Cardiac fibroblast (primary cell): ENCODE measurements at regions not wholly inside any gene's neighbourhood (a gene's known extent, or its start where the extent isn't known, plus 50 kb on each side); places are given as distances from the start of the nearest gene placed in this dataset.

ENCODE experiments used
- DNase-seq, 2 donors: peaks; one replicate each; pipeline versions ENCODE4 v3.0.0 to v3.0.0-alpha.2; 2010; ENCODE audit warnings: low read depth in 2 of 2
- H3K4me3 ChIP-seq, 2 donors: replicated peaks in 1 of 2; 1 replicate in 1 of 2; 2 replicates in 1 of 2; pipeline ENCODE4 v1.5.1; 2011; ENCODE audit warnings: low read depth in 2 of 2, low read length in 2 of 2, mild to moderate bottlenecking in 2 of 2, moderate library complexity in 1 of 2
- CTCF ChIP-seq: IDR thresholded peaks from one replicate; pipeline ENCODE4 v1.5.1; 2011; ENCODE audit warnings: low read depth, mild to moderate bottlenecking, low read length, inconsistent platforms

GRCh38 chr7:68276725-68277124 lies 1280.1 kb downstream of the TYW1 start:
- TF ChIP-seq CTCF = no peak
- H3K4me3 ChIP-seq = no peak overlapping the region
- no peak for DNase-seq

GRCh38 chr7:68279827-68280400 lies 1283.3 kb downstream of the TYW1 start:
- no peak for DNase-seq
- no peak overlapping the region for H3K4me3 ChIP-seq
- no peak for TF ChIP-seq CTCF

- DNase-seq = no peak
- H3K4me3 ChIP-seq = no peak overlapping the region
- no peak for TF ChIP-seq CTCF
Measured at GRCh38 chr7:68280931-68281330, 1284.3 kb downstream of the TYW1 start.

- H3K4me3 ChIP-seq = no peak overlapping the region
- TF ChIP-seq CTCF = no peak
- DNase-seq = no peak
Measured at GRCh38 chr7:68288144-68288593, 1291.5 kb downstream of the TYW1 start.

- DNase-seq = no peak
- H3K4me3 ChIP-seq = no peak overlapping the region
- TF ChIP-seq CTCF = no peak
Measured at GRCh38 chr7:68291710-68292109, 1295.1 kb downstream of the TYW1 start.

GRCh38 chr7:68295386-68295785 lies 1298.8 kb downstream of the TYW1 start:
- no peak for TF ChIP-seq CTCF
- no peak for DNase-seq
- no peak overlapping the region for H3K4me3 ChIP-seq

- H3K4me3 ChIP-seq = no peak overlapping the region
- no peak for TF ChIP-seq CTCF
- DNase-seq = no peak
Measured at GRCh38 chr7:68304536-68304935, 1293.7 kb upstream of the AUTS2 start.
